PC-9 (cell line): ENCODE measurements at regions not wholly inside any gene's neighbourhood (a gene's known extent, or its start where the extent isn't known, plus 50 kb on each side); places are given as distances from the start of the nearest gene placed in this dataset.

Experiments
- EZH2 ChIP-seq: fragments of 200-600 bp; sonication (generic); IDR thresholded peaks from 2 replicates; pipeline ENCODE4 v1.8.0; 2017; ENCODE audit warnings: antibody characterized with exemption, low read depth
- TF ChIP-seq, protein P1 (sequence below): fragments of 200-600 bp; sonication (generic); conservative IDR thresholded peaks from 2 replicates; pipeline ENCODE4 v1.6.1; 2017; ENCODE audit warnings: mixed run types, antibody characterized with exemption, mild to moderate bottlenecking, moderate library complexity

DNA sequence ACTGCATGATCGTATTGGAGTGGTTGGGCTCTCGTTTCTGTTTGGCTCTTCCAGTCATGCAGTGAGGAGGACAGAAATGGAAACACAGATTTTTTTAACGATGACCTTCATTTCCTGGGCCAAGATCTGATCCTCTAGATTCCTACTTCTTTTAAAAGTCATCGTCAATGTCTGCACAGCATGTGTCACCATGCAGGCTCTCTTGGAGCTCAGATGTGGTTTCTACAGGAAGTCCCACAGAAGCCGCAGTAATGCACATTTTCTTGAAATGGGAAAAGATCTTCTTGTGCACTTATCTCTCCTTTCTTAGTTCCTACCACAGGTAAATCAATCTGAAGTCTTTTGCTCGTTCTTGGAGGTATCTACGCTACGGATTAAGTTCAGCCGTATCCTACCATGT lies 626.9 kb downstream of the EFNB2 start:
- TF ChIP-seq, protein P1, sequence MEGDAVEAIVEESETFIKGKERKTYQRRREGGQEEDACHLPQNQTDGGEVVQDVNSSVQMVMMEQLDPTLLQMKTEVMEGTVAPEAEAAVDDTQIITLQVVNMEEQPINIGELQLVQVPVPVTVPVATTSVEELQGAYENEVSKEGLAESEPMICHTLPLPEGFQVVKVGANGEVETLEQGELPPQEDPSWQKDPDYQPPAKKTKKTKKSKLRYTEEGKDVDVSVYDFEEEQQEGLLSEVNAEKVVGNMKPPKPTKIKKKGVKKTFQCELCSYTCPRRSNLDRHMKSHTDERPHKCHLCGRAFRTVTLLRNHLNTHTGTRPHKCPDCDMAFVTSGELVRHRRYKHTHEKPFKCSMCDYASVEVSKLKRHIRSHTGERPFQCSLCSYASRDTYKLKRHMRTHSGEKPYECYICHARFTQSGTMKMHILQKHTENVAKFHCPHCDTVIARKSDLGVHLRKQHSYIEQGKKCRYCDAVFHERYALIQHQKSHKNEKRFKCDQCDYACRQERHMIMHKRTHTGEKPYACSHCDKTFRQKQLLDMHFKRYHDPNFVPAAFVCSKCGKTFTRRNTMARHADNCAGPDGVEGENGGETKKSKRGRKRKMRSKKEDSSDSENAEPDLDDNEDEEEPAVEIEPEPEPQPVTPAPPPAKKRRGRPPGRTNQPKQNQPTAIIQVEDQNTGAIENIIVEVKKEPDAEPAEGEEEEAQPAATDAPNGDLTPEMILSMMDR = no peak
- no peak for TF ChIP-seq EZH2
